ENCODE measurements at regions not wholly inside any gene's neighbourhood (a gene's known extent, or its start where the extent isn't known, plus 50 kb on each side); places are given as distances from the start of the nearest gene placed in this dataset.
"Not testable (repeated sequence)": the region's sequence is repeated elsewhere in the genome, so short reads cannot be mapped to it uniquely, and the experiment has no call there.

DNA sequence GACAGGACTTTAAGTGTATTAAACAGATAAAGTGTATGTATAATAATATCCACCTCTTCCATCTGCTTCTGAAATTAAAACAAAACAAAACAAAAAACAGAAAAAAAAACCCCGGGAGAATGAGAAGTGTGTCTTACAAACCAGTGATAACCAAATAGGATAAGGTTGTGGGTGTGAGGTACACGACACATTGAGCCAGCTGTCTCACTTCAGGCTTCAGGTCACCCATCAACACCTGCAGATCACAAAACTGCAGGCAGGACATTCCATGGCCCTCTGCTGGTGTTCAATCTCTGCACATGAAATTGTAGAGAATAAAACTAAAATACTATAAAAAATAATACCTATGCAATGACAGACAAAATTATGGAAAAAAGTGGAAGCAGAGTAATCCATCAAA is 339.9 kb downstream of the SFMBT2 start:
- H3K27ac ChIP-seq (ENCODE audit: low read depth in 2 of 2, low read length in 2 of 2), result no peak overlapping the region
- no peaks in the 10 kb centered on the region for H3K4me1 ChIP-seq (ENCODE audit: control insufficient read depth in 2 of 2, insufficient read depth in 2 of 2, low read length in 2 of 2)
- H3K9ac ChIP-seq (ENCODE audit: low read depth in 1 of 2, low read length in 2 of 2), result no peak overlapping the region
- no peaks in the 10 kb centered on the region for H3K27me3 ChIP-seq (ENCODE audit: control insufficient read depth in 2 of 2, insufficient read depth in 2 of 2, low read length in 2 of 2)
- no peak overlapping the region for H3K4me3 ChIP-seq (ENCODE audit: low read length in 2 of 2)
- H3K9me3 ChIP-seq (ENCODE audit: control insufficient read depth in 2 of 2, low read length in 2 of 2), result peaks cover 0 to 3% of the 10 kb centered on the region in 2 donors
- H3K36me3 ChIP-seq (ENCODE audit: control insufficient read depth in 2 of 2, insufficient read depth in 2 of 2, low read length in 2 of 2), result no peaks in the 10 kb centered on the region

DNA sequence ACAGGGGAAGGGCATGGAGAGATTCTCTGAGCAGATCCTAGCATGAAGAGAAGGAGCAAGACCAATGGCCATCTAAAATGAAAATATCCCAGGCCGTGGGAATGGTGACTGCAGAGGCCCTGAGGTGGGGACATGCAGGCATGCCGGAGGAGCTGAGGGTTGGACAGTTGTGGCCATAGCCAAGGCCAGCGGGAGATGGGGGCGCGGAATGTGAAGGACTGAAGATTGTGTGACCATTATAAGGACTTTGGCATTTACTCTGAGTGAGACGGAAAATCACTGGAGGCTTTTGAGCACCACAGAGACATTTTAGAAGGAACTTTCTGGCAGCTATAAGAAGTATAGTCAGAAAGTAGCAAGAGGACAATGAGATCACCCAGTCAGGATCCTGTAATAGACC is 341.1 kb downstream of the SFMBT2 start:
- Histone ChIP-seq H3K27ac (ENCODE audit: low read depth in 2 of 2, low read length in 2 of 2) (no peak overlapping the region), H3K27me3 (ENCODE audit: control insufficient read depth in 2 of 2, insufficient read depth in 2 of 2, low read length in 2 of 2) (no peaks in the 10 kb centered on the region), H3K9me3 (ENCODE audit: control insufficient read depth in 2 of 2, low read length in 2 of 2) (no peaks in the 10 kb centered on the region), H3K4me1 (ENCODE audit: control insufficient read depth in 2 of 2, insufficient read depth in 2 of 2, low read length in 2 of 2) (no peaks in the 10 kb centered on the region), H3K36me3 (ENCODE audit: control insufficient read depth in 2 of 2, insufficient read depth in 2 of 2, low read length in 2 of 2) (no peaks in the 10 kb centered on the region), H3K9ac (ENCODE audit: low read depth in 1 of 2, low read length in 2 of 2) (no peak overlapping the region), H3K4me3 (ENCODE audit: low read length in 2 of 2) (no peak overlapping the region)

DNA sequence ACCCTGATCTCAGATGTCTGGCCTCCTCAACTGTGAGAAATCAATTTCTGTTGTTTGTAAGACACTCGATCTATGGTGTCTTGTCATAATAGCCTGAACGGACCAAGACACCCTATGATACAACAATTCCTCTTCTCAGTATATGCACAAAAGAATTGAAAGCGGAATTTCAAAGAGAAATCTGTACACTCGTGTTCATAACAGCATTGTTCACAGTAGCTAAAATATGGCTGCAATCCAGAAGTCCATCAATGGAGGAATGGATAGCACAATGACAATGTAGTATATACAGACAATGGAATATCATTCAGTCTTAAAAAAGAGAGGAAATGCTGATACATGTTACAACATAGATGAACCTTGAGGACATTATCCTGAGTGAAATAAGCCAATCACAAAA is 354.6 kb downstream of the SFMBT2 start:
- no peaks in the 10 kb centered on the region for H3K4me1 ChIP-seq (ENCODE audit: control insufficient read depth in 2 of 2, insufficient read depth in 2 of 2, low read length in 2 of 2)
- H3K9me3 ChIP-seq (ENCODE audit: control insufficient read depth in 2 of 2, low read length in 2 of 2), result no peaks in the 10 kb centered on the region
- no peak overlapping the region for H3K27ac ChIP-seq (ENCODE audit: low read depth in 2 of 2, low read length in 2 of 2)
- no peak overlapping the region for H3K9ac ChIP-seq (ENCODE audit: low read depth in 1 of 2, low read length in 2 of 2)
- H3K27me3 ChIP-seq (ENCODE audit: control insufficient read depth in 2 of 2, insufficient read depth in 2 of 2, low read length in 2 of 2), result no peaks in the 10 kb centered on the region
- H3K4me3 ChIP-seq (ENCODE audit: low read length in 2 of 2), result no peak overlapping the region
- no peaks in the 10 kb centered on the region for H3K36me3 ChIP-seq (ENCODE audit: control insufficient read depth in 2 of 2, insufficient read depth in 2 of 2, low read length in 2 of 2)

DNA sequence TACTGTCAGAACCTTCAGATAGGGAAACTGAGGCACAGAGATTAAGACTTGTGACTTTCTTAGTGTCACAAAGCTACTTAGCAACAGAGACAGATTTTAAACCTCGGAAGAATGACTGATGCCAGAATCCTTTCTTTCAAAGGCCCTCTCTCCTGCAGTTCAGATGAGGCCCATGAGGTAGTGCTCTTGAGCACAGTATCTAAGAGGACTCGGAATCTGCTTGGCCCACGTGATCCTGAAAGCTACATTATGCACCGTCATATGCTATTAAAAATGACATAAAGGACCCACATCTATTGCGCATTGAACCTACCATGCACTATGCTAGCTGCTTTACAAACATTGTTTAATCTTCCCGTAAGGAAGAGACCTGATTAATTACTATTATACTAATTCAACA is 355.9 kb downstream of the SFMBT2 start:
- H3K4me1 ChIP-seq (ENCODE audit: control insufficient read depth in 2 of 2, insufficient read depth in 2 of 2, low read length in 2 of 2), result no peaks in the 10 kb centered on the region
- H3K9me3 ChIP-seq (ENCODE audit: control insufficient read depth in 2 of 2, low read length in 2 of 2), result no peaks in the 10 kb centered on the region
- no peaks in the 10 kb centered on the region for H3K36me3 ChIP-seq (ENCODE audit: control insufficient read depth in 2 of 2, insufficient read depth in 2 of 2, low read length in 2 of 2)
- no peak overlapping the region for H3K27ac ChIP-seq (ENCODE audit: low read depth in 2 of 2, low read length in 2 of 2)
- H3K4me3 ChIP-seq (ENCODE audit: low read length in 2 of 2), result no peak overlapping the region
- H3K27me3 ChIP-seq (ENCODE audit: control insufficient read depth in 2 of 2, insufficient read depth in 2 of 2, low read length in 2 of 2), result no peaks in the 10 kb centered on the region
- H3K9ac ChIP-seq (ENCODE audit: low read depth in 1 of 2, low read length in 2 of 2), result no peak overlapping the region

DNA sequence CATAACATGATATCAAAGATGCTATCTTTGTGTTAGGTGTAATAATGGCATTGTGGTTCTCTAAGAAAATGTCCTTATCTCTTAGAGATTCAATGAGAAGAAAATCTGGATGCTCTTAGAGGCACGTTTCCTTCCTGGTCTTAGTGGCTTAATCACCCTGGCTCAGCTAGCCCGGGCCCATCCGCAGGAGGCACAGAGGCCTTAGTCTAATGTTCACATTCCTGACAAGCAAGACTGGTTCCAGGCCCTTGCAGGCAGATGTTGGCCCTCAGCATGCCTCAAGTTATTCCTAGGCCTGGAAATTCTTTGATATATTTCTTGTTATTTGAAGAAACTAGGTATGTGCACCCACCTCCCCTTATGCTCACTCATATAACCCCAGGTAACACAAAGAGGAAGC is 357.6 kb downstream of the SFMBT2 start:
- H3K27ac ChIP-seq (ENCODE audit: low read depth in 2 of 2, low read length in 2 of 2), result no peak overlapping the region
- no peaks in the 10 kb centered on the region for H3K9me3 ChIP-seq (ENCODE audit: control insufficient read depth in 2 of 2, low read length in 2 of 2)
- H3K36me3 ChIP-seq (ENCODE audit: control insufficient read depth in 2 of 2, insufficient read depth in 2 of 2, low read length in 2 of 2), result no peaks in the 10 kb centered on the region
- no peaks in the 10 kb centered on the region for H3K27me3 ChIP-seq (ENCODE audit: control insufficient read depth in 2 of 2, insufficient read depth in 2 of 2, low read length in 2 of 2)
- H3K4me3 ChIP-seq (ENCODE audit: low read length in 2 of 2), result no peak overlapping the region
- no peak overlapping the region for H3K9ac ChIP-seq (ENCODE audit: low read depth in 1 of 2, low read length in 2 of 2)
- no peaks in the 10 kb centered on the region for H3K4me1 ChIP-seq (ENCODE audit: control insufficient read depth in 2 of 2, insufficient read depth in 2 of 2, low read length in 2 of 2)

DNA sequence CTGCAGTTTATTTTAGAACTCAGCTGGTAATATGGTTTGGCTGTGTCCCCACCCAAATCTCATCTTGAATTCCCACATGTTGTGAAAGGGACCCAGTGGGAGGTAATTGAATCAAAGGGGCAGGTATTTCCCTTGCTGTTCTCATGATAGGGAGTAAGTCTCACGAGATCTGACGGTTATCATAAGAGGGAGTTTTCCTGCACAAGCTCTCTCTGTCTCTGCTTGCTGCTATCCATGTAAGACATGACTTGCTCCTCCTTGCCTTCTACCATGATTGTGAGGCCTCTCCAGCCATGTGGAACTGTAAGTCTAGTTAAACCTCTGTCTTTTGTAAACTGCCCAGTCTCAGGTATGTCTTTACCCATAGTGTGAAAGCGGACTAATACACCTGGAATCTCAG is 360.8 kb downstream of the SFMBT2 start:
- not testable (repeated sequence) for H3K4me3 ChIP-seq (ENCODE audit: low read length in 2 of 2); H3K27ac ChIP-seq (ENCODE audit: low read depth in 2 of 2, low read length in 2 of 2); H3K9ac ChIP-seq (ENCODE audit: low read depth in 1 of 2, low read length in 2 of 2); H3K4me1 ChIP-seq (ENCODE audit: control insufficient read depth in 2 of 2, insufficient read depth in 2 of 2, low read length in 2 of 2); H3K9me3 ChIP-seq (ENCODE audit: control insufficient read depth in 2 of 2, low read length in 2 of 2); H3K27me3 ChIP-seq (ENCODE audit: control insufficient read depth in 2 of 2, insufficient read depth in 2 of 2, low read length in 2 of 2); H3K36me3 ChIP-seq (ENCODE audit: control insufficient read depth in 2 of 2, insufficient read depth in 2 of 2, low read length in 2 of 2)

DNA sequence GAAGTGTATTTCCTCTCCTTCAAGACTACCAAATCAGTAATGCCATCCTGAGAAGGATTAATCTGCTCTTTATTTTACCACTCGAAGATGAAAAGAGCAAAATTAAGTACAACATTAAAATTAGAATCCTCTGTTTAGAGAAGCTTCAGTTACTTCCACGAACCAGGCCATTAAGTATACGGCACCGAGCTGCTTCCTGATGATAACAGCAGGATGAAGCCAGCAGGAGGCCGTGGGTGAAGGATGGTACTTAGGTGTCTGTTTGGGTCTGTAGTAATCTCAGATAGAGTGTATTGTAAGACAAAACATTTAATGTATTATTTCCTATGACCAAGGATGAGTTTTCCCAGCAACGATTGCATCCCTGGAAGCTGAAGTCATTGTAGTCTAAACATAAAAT is 362.8 kb downstream of the SFMBT2 start:
- Histone ChIP-seq H3K36me3 (ENCODE audit: control insufficient read depth in 2 of 2, insufficient read depth in 2 of 2, low read length in 2 of 2) (no peaks in the 10 kb centered on the region), H3K27me3 (ENCODE audit: control insufficient read depth in 2 of 2, insufficient read depth in 2 of 2, low read length in 2 of 2) (no peaks in the 10 kb centered on the region), H3K27ac (ENCODE audit: low read depth in 2 of 2, low read length in 2 of 2) (no peak overlapping the region), H3K4me1 (ENCODE audit: control insufficient read depth in 2 of 2, insufficient read depth in 2 of 2, low read length in 2 of 2) (no peaks in the 10 kb centered on the region), H3K4me3 (ENCODE audit: low read length in 2 of 2) (no peak overlapping the region), H3K9me3 (ENCODE audit: control insufficient read depth in 2 of 2, low read length in 2 of 2) (peaks cover 0 to 3% of the 10 kb centered on the region in 2 donors), H3K9ac (ENCODE audit: low read depth in 1 of 2, low read length in 2 of 2) (no peak overlapping the region)

DNA sequence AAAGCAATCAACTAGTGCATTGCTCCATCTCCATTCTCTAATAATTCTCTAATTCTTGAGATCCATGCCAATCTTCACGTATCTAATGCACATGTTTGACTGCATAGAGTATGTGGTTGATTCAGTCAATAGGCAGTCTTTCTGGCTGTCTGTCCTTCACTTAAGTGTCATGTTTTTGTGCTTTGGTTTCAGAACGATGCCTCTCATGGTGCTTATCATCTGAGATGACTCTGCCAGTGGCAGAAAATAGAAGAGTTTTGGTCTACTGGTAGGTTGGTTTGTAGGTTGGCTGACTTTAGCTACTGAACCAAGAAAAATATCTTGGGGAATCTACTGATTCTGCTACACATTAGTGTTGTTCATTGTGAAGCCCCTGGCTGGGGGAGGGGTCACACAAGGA is 364.2 kb downstream of the SFMBT2 start:
- no peaks in the 10 kb centered on the region for H3K36me3 ChIP-seq (ENCODE audit: control insufficient read depth in 2 of 2, insufficient read depth in 2 of 2, low read length in 2 of 2)
- no peak overlapping the region for H3K9ac ChIP-seq (ENCODE audit: low read depth in 1 of 2, low read length in 2 of 2)
- H3K9me3 ChIP-seq (ENCODE audit: control insufficient read depth in 2 of 2, low read length in 2 of 2), result peaks cover 0 to 5% of the 10 kb centered on the region in 2 donors
- H3K27ac ChIP-seq (ENCODE audit: low read depth in 2 of 2, low read length in 2 of 2), result no peak overlapping the region
- no peaks in the 10 kb centered on the region for H3K27me3 ChIP-seq (ENCODE audit: control insufficient read depth in 2 of 2, insufficient read depth in 2 of 2, low read length in 2 of 2)
- H3K4me3 ChIP-seq (ENCODE audit: low read length in 2 of 2), result no peak overlapping the region
- no peaks in the 10 kb centered on the region for H3K4me1 ChIP-seq (ENCODE audit: control insufficient read depth in 2 of 2, insufficient read depth in 2 of 2, low read length in 2 of 2)

DNA sequence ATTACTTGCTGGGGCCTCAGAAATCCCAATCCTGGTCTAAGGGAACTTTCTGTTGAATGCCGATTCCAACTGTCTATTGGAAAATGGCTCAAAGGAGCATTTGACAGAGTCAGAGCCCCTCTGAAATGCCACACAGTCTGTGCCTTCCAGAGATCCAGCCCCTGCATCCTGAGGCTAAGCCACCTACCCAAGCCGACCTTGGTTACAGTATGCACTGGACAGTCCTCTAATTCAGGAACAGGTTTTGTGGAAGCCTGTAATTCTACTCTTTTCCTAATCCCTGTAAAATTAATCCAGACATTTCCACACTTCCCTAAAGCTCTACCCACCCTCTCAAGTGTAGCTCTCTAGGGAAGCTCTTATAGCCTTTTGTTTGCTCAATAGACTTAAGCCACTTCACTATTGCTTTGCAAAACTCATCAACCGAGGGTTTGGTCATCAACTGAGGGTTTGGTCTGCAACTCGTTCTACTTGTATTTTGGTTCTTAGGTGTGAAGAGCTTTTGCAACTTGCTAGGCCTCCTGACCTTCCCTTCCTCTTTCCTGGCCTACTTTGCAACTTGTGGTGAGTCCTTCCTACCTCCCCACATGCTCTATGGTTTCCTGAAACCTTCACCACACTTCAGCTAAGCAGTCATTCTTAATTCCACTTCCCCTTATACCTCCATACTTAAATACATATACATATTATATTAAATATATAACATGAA is 364.8 kb downstream of the SFMBT2 start:
- Histone ChIP-seq H3K36me3 (ENCODE audit: control insufficient read depth in 2 of 2, insufficient read depth in 2 of 2, low read length in 2 of 2) (no peaks in the 10 kb centered on the region), H3K9ac (ENCODE audit: low read depth in 1 of 2, low read length in 2 of 2) (no peak overlapping the region), H3K27ac (ENCODE audit: low read depth in 2 of 2, low read length in 2 of 2) (no peak overlapping the region), H3K9me3 (ENCODE audit: control insufficient read depth in 2 of 2, low read length in 2 of 2) (peaks cover 0 to 5% of the 10 kb centered on the region in 2 donors), H3K27me3 (ENCODE audit: control insufficient read depth in 2 of 2, insufficient read depth in 2 of 2, low read length in 2 of 2) (no peaks in the 10 kb centered on the region), H3K4me3 (ENCODE audit: low read length in 2 of 2) (no peak overlapping the region), H3K4me1 (ENCODE audit: control insufficient read depth in 2 of 2, insufficient read depth in 2 of 2, low read length in 2 of 2) (no peaks in the 10 kb centered on the region)

DNA sequence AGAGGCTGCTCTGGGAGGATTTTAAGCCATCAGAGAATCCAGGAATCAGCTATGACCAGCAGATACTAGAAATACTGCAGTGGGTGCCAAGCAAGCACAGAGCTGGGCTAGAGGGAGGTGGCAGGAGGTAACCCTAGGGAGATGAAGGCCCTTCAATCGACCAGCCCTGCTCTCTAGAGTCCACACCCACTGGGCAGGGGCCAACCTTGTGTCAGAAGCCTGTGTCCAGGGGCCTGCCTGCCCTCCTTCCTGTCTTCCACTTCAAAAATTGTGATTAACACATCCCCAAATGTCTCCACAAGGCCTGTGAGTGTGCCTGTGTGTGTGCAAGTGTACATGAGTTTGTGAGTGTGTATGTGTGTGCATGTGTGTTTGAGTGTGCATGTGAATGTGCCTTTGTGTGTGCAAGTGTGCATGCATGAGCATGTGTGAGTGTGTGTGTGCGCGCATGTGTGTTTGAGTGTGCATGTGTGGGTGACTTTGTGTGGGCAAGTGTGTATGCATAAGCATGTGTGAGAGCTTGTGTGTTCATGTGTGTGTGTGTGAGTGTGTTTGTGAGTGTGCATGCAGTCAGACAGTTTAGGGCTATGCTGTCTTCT is 367.7 kb downstream of the SFMBT2 start:
- Histone ChIP-seq H3K4me3 (ENCODE audit: low read length in 2 of 2) (no peak overlapping the region), H3K36me3 (ENCODE audit: control insufficient read depth in 2 of 2, insufficient read depth in 2 of 2, low read length in 2 of 2) (no peaks in the 10 kb centered on the region), H3K9me3 (ENCODE audit: control insufficient read depth in 2 of 2, low read length in 2 of 2) (peaks cover 0 to 5% of the 10 kb centered on the region in 2 donors), H3K9ac (ENCODE audit: low read depth in 1 of 2, low read length in 2 of 2) (no peak overlapping the region), H3K27me3 (ENCODE audit: control insufficient read depth in 2 of 2, insufficient read depth in 2 of 2, low read length in 2 of 2) (no peaks in the 10 kb centered on the region), H3K4me1 (ENCODE audit: control insufficient read depth in 2 of 2, insufficient read depth in 2 of 2, low read length in 2 of 2) (no peaks in the 10 kb centered on the region), H3K27ac (ENCODE audit: low read depth in 2 of 2, low read length in 2 of 2) (no peak overlapping the region)
